ENCODE measurements at regions not wholly inside any gene's neighbourhood (a gene's known extent, or its start where the extent isn't known, plus 50 kb on each side); places are given as distances from the start of the nearest gene placed in this dataset.
"Not testable (repeated sequence)": the region's sequence is repeated elsewhere in the genome, so short reads cannot be mapped to it uniquely, and the experiment has no call there.

GRCh38 chr12:68439368-68440045, 107.3 kb upstream of the MDM1 start:
- TF ChIP-seq SPI1 (IDR thresholded peaks at IDR 0.05; ENCODE audit: borderline replicate concordance, low read depth) (no peak), GABPA (IDR thresholded peaks at IDR 0.05; ENCODE audit: low read depth) (no peak), POLR2AphosphoS5 (IDR thresholded peaks at IDR 0.05; ENCODE audit: low read depth) (no peak), REST (IDR thresholded peaks at IDR 0.05; ENCODE audit: insufficient replicate concordance, low read depth) (no peak), CTCF (IDR thresholded peaks at IDR 0.05; ENCODE audit: insufficient read depth, low read length) (no peak)
- H3K27me3 ChIP-seq (ENCODE audit: insufficient read depth, poor library complexity, severe bottlenecking), result no peaks in the 10 kb centered on the region
- no peak for DNase-seq (ENCODE audit: low read depth in 1 of 2, low spot score in 1 of 2)
- H3K4me3 ChIP-seq (replicated peaks; ENCODE audit: insufficient read depth, low read length), result no peak overlapping the region
- no peak overlapping the region for H3K27ac ChIP-seq (replicated peaks)

- Histone ChIP-seq H3K27ac (replicated peaks) (no peak overlapping the region), H3K4me3 (replicated peaks; ENCODE audit: insufficient read depth, low read length) (no peak overlapping the region), H3K27me3 (ENCODE audit: insufficient read depth, poor library complexity, severe bottlenecking) (no peaks in the 10 kb centered on the region)
- TF ChIP-seq GABPA (IDR thresholded peaks at IDR 0.05; ENCODE audit: low read depth), result no peak
- TF ChIP-seq POLR2AphosphoS5 (IDR thresholded peaks at IDR 0.05; ENCODE audit: low read depth), result no peak
- no peak for TF ChIP-seq SPI1 (IDR thresholded peaks at IDR 0.05; ENCODE audit: borderline replicate concordance, low read depth)
- no peak for TF ChIP-seq REST (IDR thresholded peaks at IDR 0.05; ENCODE audit: insufficient replicate concordance, low read depth)
- no peak for TF ChIP-seq CTCF (IDR thresholded peaks at IDR 0.05; ENCODE audit: insufficient read depth, low read length)
- DNase-seq (ENCODE audit: low read depth in 1 of 2, low spot score in 1 of 2), result no peak
Measured at GRCh38 chr12:68440068-68440581, 108.0 kb upstream of the MDM1 start.

GRCh38 chr12:68441167-68441566, 109.0 kb upstream of the MDM1 start:
- H3K4me3 ChIP-seq (replicated peaks; ENCODE audit: insufficient read depth, low read length), result no peak overlapping the region
- TF ChIP-seq GABPA (IDR thresholded peaks at IDR 0.05; ENCODE audit: low read depth), result no peak
- no peak for TF ChIP-seq SPI1 (IDR thresholded peaks at IDR 0.05; ENCODE audit: borderline replicate concordance, low read depth)
- no peak for TF ChIP-seq REST (IDR thresholded peaks at IDR 0.05; ENCODE audit: insufficient replicate concordance, low read depth)
- TF ChIP-seq CTCF (IDR thresholded peaks at IDR 0.05; ENCODE audit: insufficient read depth, low read length), result no peak
- no peak for TF ChIP-seq POLR2AphosphoS5 (IDR thresholded peaks at IDR 0.05; ENCODE audit: low read depth)
- H3K27ac ChIP-seq (replicated peaks), result no peak overlapping the region

GRCh38 chr12:68442353-68442972, 110.3 kb upstream of the MDM1 start:
- not testable (repeated sequence) for H3K27me3 ChIP-seq (ENCODE audit: insufficient read depth, poor library complexity, severe bottlenecking)

More at GRCh38 chr12:68441167-68441566, 109.0 kb upstream of the MDM1 start:
- no peak for DNase-seq (ENCODE audit: low read depth in 1 of 2, low spot score in 1 of 2)
- H3K27me3 ChIP-seq (ENCODE audit: insufficient read depth, poor library complexity, severe bottlenecking), result no peaks in the 10 kb centered on the region

GRCh38 chr12:68443695-68444094, 111.5 kb upstream of the MDM1 start:
- DNase-seq (ENCODE audit: low read depth in 1 of 2, low spot score in 1 of 2); H3K4me3 ChIP-seq (replicated peaks; ENCODE audit: insufficient read depth, low read length); H3K27me3 ChIP-seq (ENCODE audit: insufficient read depth, poor library complexity, severe bottlenecking); H3K27ac ChIP-seq (replicated peaks): not testable (repeated sequence)

More at GRCh38 chr12:68442353-68442972, 110.3 kb upstream of the MDM1 start:
- DNase-seq (ENCODE audit: low read depth in 1 of 2, low spot score in 1 of 2); H3K4me3 ChIP-seq (replicated peaks; ENCODE audit: insufficient read depth, low read length); H3K27ac ChIP-seq (replicated peaks): not testable (repeated sequence)
